ENCODE measurements at regions not wholly inside any gene's neighbourhood (a gene's known extent, or its start where the extent isn't known, plus 50 kb on each side); places are given as distances from the start of the nearest gene placed in this dataset.
"Not testable (repeated sequence)": the region's sequence is repeated elsewhere in the genome, so short reads cannot be mapped to it uniquely, and the experiment has no call there.

GRCh38 chr3:177394231-177395024 lies 197.1 kb upstream of the TBL1XR1 start:
- not testable (repeated sequence) for TF ChIP-seq POLR2A, CTCF (IDR thresholded peaks at IDR 0.05)
